ENCODE measurements at regions not wholly inside any gene's neighbourhood (a gene's known extent, or its start where the extent isn't known, plus 50 kb on each side); places are given as distances from the start of the nearest gene placed in this dataset.

DNA sequence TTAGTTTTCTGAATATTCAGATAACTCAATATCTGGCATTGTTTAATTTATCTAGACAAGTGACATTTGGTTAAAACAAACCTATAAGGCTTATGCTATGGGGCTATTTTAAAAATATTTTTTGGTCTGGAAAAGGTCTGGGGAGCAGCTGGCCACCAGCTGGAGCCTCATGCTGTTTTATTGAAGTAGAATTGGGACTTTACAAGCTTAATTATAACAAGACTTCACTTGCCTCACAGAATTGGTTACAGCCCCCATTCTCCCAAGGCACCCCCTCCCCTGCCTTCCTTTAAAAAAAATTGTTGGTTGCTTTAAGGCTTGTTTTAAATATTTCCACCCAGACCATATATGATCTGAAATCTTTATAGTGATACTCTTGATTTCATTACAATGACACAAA is 453.9 kb downstream of the ADAMTS20 start:
- no peak overlapping the region for H3K27ac ChIP-seq
- TF ChIP-seq, protein P1, sequence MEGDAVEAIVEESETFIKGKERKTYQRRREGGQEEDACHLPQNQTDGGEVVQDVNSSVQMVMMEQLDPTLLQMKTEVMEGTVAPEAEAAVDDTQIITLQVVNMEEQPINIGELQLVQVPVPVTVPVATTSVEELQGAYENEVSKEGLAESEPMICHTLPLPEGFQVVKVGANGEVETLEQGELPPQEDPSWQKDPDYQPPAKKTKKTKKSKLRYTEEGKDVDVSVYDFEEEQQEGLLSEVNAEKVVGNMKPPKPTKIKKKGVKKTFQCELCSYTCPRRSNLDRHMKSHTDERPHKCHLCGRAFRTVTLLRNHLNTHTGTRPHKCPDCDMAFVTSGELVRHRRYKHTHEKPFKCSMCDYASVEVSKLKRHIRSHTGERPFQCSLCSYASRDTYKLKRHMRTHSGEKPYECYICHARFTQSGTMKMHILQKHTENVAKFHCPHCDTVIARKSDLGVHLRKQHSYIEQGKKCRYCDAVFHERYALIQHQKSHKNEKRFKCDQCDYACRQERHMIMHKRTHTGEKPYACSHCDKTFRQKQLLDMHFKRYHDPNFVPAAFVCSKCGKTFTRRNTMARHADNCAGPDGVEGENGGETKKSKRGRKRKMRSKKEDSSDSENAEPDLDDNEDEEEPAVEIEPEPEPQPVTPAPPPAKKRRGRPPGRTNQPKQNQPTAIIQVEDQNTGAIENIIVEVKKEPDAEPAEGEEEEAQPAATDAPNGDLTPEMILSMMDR (conservative IDR thresholded peaks at IDR 0.05) = no peak

DNA sequence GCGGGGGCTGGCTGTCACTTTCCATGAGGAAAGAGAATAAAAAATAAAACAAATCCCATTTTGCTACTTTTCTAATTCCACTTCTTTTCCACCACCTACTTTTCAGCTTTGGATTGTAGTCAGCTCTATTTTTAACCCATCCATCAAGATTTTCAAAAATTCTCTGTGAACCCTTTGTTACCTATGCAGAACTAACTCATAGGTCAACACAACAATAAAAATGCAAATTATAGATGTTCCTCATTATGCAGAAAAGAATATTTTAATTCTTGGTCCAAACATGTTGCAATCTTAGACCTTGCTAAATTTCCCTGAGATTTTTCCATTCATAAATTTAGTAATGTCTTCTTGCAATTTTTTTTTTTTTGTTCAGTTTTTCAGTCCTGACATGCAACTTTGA is 454.5 kb downstream of the ADAMTS20 start:
- no peak overlapping the region for H3K27ac ChIP-seq
- TF ChIP-seq, protein P1 (conservative IDR thresholded peaks at IDR 0.05) = no peak

DNA sequence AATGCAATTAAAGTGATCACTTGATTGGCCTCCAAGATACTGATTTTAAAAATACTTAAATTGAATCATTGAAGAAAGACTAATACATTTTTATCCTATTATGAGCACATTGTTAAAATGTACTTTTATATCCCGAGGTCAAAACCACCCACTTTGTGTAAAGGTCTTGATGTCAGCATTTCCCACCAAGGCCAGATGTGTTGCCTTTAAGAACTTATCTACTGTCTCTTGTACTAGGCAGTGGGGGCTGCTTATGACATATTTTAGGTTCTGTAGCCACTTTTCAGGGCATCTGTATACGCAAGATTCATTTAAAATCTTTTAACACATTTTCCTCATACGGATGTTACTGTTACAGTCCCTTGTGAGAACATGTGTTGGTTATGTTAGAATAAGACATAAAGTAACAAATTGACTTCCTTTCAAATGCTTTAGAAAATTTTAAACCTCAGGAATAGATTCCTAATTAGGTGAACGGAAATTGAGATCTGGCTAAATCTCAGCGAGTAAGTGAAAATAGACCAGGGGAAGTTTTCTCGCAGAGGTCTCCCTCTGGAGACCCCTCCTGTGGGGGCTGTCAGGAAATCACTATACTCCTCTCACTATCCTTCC is 456.2 kb downstream of the ADAMTS20 start:
- TF ChIP-seq, protein P1 (conservative IDR thresholded peaks at IDR 0.05) = no peak
- no peak overlapping the region for H3K27ac ChIP-seq

DNA sequence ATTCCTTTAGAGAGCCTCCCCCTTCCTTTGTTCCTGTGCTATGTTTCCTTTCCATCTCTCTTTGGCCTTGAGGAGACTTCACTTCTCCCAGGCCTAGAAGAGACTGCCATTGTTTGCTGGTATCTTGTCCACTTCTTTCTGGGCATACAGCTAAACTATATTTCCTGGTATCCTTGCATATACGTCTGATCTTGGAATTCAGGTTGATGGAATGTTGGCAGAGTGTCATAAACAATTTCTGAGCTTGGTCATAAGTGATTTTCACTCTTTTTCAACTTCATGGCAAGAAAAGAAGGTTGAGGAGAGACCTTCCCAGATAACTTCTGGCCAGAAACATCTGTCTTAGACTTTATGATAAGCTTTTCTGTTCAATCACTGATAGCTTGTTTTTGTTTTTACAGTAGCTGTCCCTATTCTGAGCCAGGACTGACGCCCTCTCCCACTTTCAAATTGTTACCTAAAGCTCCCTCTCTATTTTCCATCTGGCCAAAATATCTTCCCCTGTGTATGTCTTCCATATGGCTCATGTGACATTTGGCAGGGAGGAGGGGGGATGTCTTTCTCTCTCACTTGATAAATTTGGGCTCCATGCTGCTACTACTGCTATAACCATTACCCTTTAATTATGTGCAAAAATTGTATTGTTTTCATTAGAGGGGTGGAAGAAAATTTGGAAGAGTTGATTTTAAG is 457.0 kb downstream of the ADAMTS20 start:
- TF ChIP-seq, protein P1 (conservative IDR thresholded peaks at IDR 0.05) = no peak
- H3K27ac ChIP-seq = no peak overlapping the region

DNA sequence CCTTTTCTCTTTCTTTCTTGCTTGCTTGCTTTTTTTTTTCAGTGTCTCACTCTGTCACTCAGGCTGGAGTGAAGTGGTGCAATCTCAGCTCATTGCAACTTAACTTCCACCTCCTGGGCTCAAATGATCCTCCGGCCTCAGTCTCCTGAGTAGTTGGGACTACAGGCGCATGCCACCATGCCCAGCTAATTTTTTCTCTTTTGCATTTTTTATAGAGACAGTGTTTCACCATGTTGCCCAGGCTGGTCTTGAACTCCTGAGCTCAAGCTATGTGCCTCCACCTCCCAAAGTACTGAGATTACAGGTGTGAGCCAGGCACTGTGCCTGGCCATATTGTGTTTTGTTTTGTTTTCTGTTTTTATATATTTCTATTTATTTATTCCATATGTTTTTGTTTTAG is 461.0 kb downstream of the ADAMTS20 start:
- TF ChIP-seq, protein P1 (conservative IDR thresholded peaks at IDR 0.05) = no peak
- H3K27ac ChIP-seq = no peak overlapping the region

DNA sequence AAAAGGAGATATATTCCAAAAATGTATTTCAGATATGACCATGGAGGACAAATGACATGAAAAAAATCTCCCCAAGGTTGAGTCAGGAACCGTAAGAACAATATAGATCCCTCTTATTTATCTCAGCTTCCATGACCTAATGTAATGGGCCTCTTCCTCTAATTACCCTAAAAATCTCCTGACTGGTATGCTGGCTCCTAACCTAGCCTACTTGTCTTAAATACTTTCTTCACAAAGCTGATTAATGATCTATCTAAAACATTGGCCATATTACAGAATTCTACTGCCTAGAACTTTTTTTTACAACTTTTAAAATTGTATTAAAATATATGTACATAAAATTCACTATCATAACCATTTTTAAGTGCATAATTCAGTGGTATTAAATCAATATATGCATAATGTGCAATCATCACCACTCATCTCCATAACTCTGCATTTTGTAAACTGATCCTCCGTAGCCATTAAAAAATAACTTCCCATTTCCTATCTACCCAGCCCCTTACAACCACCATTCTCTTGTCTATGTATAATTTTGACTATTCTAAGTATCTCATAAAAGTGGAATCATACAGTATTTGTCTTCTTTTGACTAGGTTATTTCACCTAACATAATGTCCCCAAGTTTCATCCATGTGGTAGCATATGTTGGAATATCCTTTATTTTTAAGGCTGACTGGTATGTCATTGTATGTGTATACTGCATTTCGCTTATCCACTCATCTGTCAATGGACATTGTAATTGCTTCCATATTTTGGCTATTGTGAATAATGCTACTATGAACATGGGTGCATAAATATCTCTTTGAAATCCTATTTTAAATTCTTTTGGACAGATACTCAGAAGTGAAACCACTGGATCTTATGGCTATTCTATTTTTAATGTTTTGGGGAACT is 464.6 kb downstream of the ADAMTS20 start:
- no peak overlapping the region for H3K27ac ChIP-seq
- TF ChIP-seq, protein P1 (conservative IDR thresholded peaks at IDR 0.05) = no peak

DNA sequence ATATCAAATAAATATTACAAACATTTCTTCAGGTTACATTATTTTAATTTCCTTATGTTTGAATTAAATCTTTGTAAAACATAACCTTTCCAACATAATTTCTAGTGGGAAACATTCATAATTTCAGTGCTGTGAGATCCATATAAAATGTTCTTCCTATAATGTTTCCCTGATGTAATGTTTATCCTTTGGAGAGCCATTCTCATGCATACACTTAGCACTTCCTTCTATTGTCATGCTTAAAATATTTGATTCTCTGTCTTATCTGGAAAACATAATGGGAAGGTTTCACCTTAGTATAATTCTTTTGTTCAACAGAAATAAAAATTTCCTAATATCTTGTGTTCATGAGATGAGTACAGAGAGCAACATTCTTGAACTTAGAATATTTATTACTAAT is 472.5 kb downstream of the ADAMTS20 start:
- no peak overlapping the region for H3K27ac ChIP-seq
- TF ChIP-seq, protein P1 (conservative IDR thresholded peaks at IDR 0.05) = no peak
